ENCODE measurements at regions not wholly inside any gene's neighbourhood (a gene's known extent, or its start where the extent isn't known, plus 50 kb on each side); places are given as distances from the start of the nearest gene placed in this dataset.

- DNase-seq (ENCODE audit: low read depth in 6 of 9, low spot score in 9 of 9), result no peak
- no peak overlapping the region for H3K27ac ChIP-seq (ENCODE audit: low read depth in 1 of 2, low read length in 1 of 2)
- H3K4me3 ChIP-seq (ENCODE audit: low read length in 2 of 2), result no peak overlapping the region
- no peaks in the 10 kb centered on the region for H3K36me3 ChIP-seq (ENCODE audit: control insufficient read depth in 2 of 2, insufficient read depth in 2 of 2, low read length in 1 of 2)
- 85% methylated on average over 9 of the region's 9 CpGs for WGBS
- no peaks in the 10 kb centered on the region for H3K9me3 ChIP-seq (ENCODE audit: control insufficient read depth in 2 of 2, insufficient read depth in 1 of 2, low read length in 1 of 2)
- no peaks in the 10 kb centered on the region for H3K27me3 ChIP-seq (ENCODE audit: control insufficient read depth in 2 of 2, insufficient read depth in 1 of 2, low read length in 1 of 2)
- no peaks in the 10 kb centered on the region for H3K4me1 ChIP-seq (ENCODE audit: control insufficient read depth in 2 of 2, insufficient read depth in 2 of 2, low read length in 2 of 2)
Measured at GRCh38 chr6:63487103-63487813, 85.0 kb upstream of the LOC128125822 start.

DNA sequence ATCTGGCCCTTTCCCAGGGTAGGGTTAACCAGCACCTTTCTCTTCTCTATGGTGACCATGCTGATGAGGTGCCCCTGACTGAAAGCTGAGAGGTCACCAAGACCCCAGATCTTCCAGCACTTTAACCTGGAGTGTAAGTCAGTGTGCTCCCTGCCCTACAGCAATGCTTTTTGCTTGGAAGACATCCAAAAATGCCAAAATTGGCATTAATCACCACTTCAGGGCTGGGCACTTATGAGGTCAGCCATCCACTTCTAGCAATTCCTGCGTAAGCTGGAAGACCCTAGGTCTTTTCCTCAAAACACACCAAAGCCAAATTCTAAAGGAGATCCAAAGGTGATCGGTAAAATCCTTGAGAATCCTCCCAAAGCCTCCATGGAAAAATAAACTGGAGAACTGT lies 81.2 kb upstream of the LOC128125822 start:
- Histone ChIP-seq H3K4me1 (ENCODE audit: control insufficient read depth in 2 of 2, insufficient read depth in 2 of 2, low read length in 2 of 2) (no peaks in the 10 kb centered on the region), H3K4me3 (ENCODE audit: low read length in 2 of 2) (no peak overlapping the region), H3K27me3 (ENCODE audit: control insufficient read depth in 2 of 2, insufficient read depth in 1 of 2, low read length in 1 of 2) (no peaks in the 10 kb centered on the region), H3K27ac (ENCODE audit: low read depth in 1 of 2, low read length in 1 of 2) (no peak overlapping the region), H3K36me3 (ENCODE audit: control insufficient read depth in 2 of 2, insufficient read depth in 2 of 2, low read length in 1 of 2) (no peaks in the 10 kb centered on the region), H3K9me3 (ENCODE audit: control insufficient read depth in 2 of 2, insufficient read depth in 1 of 2, low read length in 1 of 2) (no peaks in the 10 kb centered on the region)
- no peak for DNase-seq (ENCODE audit: low read depth in 6 of 9, low spot score in 9 of 9)
- 95% methylated on average over 2 of the region's 2 CpGs for WGBS

GRCh38 chr6:63492476-63492875 lies 79.8 kb upstream of the LOC128125822 start:
- Histone ChIP-seq H3K4me3 (ENCODE audit: low read length in 2 of 2) (no peak overlapping the region), H3K4me1 (ENCODE audit: control insufficient read depth in 2 of 2, insufficient read depth in 2 of 2, low read length in 2 of 2) (no peaks in the 10 kb centered on the region), H3K9me3 (ENCODE audit: control insufficient read depth in 2 of 2, insufficient read depth in 1 of 2, low read length in 1 of 2) (no peaks in the 10 kb centered on the region), H3K36me3 (ENCODE audit: control insufficient read depth in 2 of 2, insufficient read depth in 2 of 2, low read length in 1 of 2) (no peaks in the 10 kb centered on the region), H3K27me3 (ENCODE audit: control insufficient read depth in 2 of 2, insufficient read depth in 1 of 2, low read length in 1 of 2) (no peaks in the 10 kb centered on the region), H3K27ac (ENCODE audit: low read depth in 1 of 2, low read length in 1 of 2) (no peak overlapping the region)
- WGBS, result 55% methylated on average over 2 of the region's 2 CpGs
- DNase-seq (ENCODE audit: low read depth in 6 of 9, low spot score in 9 of 9), result no peak

- H3K4me3 ChIP-seq (ENCODE audit: low read length in 2 of 2), result no peak overlapping the region
- H3K27me3 ChIP-seq (ENCODE audit: control insufficient read depth in 2 of 2, insufficient read depth in 1 of 2, low read length in 1 of 2), result no peaks in the 10 kb centered on the region
- WGBS, result 46% methylated on average over 1 of the region's 1 CpG
- DNase-seq (ENCODE audit: low read depth in 6 of 9, low spot score in 9 of 9), result no peak
- no peaks in the 10 kb centered on the region for H3K36me3 ChIP-seq (ENCODE audit: control insufficient read depth in 2 of 2, insufficient read depth in 2 of 2, low read length in 1 of 2)
- H3K4me1 ChIP-seq (ENCODE audit: control insufficient read depth in 2 of 2, insufficient read depth in 2 of 2, low read length in 2 of 2), result no peaks in the 10 kb centered on the region
- no peak overlapping the region for H3K27ac ChIP-seq (ENCODE audit: low read depth in 1 of 2, low read length in 1 of 2)
- H3K9me3 ChIP-seq (ENCODE audit: control insufficient read depth in 2 of 2, insufficient read depth in 1 of 2, low read length in 1 of 2), result no peaks in the 10 kb centered on the region
Measured at GRCh38 chr6:63493557-63493956, 78.7 kb upstream of the LOC128125822 start.

GRCh38 chr6:63496361-63496804 lies 75.9 kb upstream of the LOC128125822 start:
- Histone ChIP-seq H3K4me3 (ENCODE audit: low read length in 2 of 2) (no peak overlapping the region), H3K27ac (ENCODE audit: low read depth in 1 of 2, low read length in 1 of 2) (no peak overlapping the region), H3K4me1 (ENCODE audit: control insufficient read depth in 2 of 2, insufficient read depth in 2 of 2, low read length in 2 of 2) (no peaks in the 10 kb centered on the region), H3K9me3 (ENCODE audit: control insufficient read depth in 2 of 2, insufficient read depth in 1 of 2, low read length in 1 of 2) (no peaks in the 10 kb centered on the region), H3K27me3 (ENCODE audit: control insufficient read depth in 2 of 2, insufficient read depth in 1 of 2, low read length in 1 of 2) (no peaks in the 10 kb centered on the region), H3K36me3 (ENCODE audit: control insufficient read depth in 2 of 2, insufficient read depth in 2 of 2, low read length in 1 of 2) (no peaks in the 10 kb centered on the region)
- 91% methylated on average over 2 of the region's 2 CpGs for WGBS
- DNase-seq (ENCODE audit: low read depth in 6 of 9, low spot score in 9 of 9), result no peak

DNA sequence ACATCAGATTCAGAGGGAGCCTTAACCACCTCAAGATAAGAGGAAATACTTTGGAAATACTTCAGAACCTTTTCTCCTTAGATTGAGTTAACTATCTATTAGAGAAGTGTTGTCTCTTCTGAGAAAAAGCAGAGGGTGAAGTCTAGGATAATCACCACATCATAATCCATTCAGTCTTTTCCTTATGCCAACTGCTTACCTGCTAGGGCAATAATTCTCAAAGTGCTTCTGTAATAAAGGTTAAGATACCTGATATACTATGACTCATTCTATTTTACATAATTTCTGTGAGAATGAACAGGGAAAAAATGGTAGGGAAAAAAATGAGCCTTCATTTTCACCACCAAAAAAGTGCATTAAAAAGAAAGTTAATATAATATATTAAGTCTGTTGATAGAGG lies 70.1 kb upstream of the LOC128125822 start:
- Histone ChIP-seq H3K4me1 (ENCODE audit: control insufficient read depth in 2 of 2, insufficient read depth in 2 of 2, low read length in 2 of 2) (no peaks in the 10 kb centered on the region), H3K9me3 (ENCODE audit: control insufficient read depth in 2 of 2, insufficient read depth in 1 of 2, low read length in 1 of 2) (no peaks in the 10 kb centered on the region), H3K27me3 (ENCODE audit: control insufficient read depth in 2 of 2, insufficient read depth in 1 of 2, low read length in 1 of 2) (no peaks in the 10 kb centered on the region), H3K27ac (ENCODE audit: low read depth in 1 of 2, low read length in 1 of 2) (no peak overlapping the region), H3K36me3 (ENCODE audit: control insufficient read depth in 2 of 2, insufficient read depth in 2 of 2, low read length in 1 of 2) (no peaks in the 10 kb centered on the region), H3K4me3 (ENCODE audit: low read length in 2 of 2) (no peak overlapping the region)
- no peak for DNase-seq (ENCODE audit: low read depth in 6 of 9, low spot score in 9 of 9)

GRCh38 chr6:63503199-63503598 lies 69.1 kb upstream of the LOC128125822 start:
- H3K4me1 ChIP-seq (ENCODE audit: control insufficient read depth in 2 of 2, insufficient read depth in 2 of 2, low read length in 2 of 2), result no peaks in the 10 kb centered on the region
- no peaks in the 10 kb centered on the region for H3K9me3 ChIP-seq (ENCODE audit: control insufficient read depth in 2 of 2, insufficient read depth in 1 of 2, low read length in 1 of 2)
- H3K27ac ChIP-seq (ENCODE audit: low read depth in 1 of 2, low read length in 1 of 2), result no peak overlapping the region
- no peak for DNase-seq (ENCODE audit: low read depth in 6 of 9, low spot score in 9 of 9)
- 98% methylated on average over 5 of the region's 5 CpGs for WGBS
- H3K27me3 ChIP-seq (ENCODE audit: control insufficient read depth in 2 of 2, insufficient read depth in 1 of 2, low read length in 1 of 2), result no peaks in the 10 kb centered on the region
- no peak overlapping the region for H3K4me3 ChIP-seq (ENCODE audit: low read length in 2 of 2)
- no peaks in the 10 kb centered on the region for H3K36me3 ChIP-seq (ENCODE audit: control insufficient read depth in 2 of 2, insufficient read depth in 2 of 2, low read length in 1 of 2)

DNA sequence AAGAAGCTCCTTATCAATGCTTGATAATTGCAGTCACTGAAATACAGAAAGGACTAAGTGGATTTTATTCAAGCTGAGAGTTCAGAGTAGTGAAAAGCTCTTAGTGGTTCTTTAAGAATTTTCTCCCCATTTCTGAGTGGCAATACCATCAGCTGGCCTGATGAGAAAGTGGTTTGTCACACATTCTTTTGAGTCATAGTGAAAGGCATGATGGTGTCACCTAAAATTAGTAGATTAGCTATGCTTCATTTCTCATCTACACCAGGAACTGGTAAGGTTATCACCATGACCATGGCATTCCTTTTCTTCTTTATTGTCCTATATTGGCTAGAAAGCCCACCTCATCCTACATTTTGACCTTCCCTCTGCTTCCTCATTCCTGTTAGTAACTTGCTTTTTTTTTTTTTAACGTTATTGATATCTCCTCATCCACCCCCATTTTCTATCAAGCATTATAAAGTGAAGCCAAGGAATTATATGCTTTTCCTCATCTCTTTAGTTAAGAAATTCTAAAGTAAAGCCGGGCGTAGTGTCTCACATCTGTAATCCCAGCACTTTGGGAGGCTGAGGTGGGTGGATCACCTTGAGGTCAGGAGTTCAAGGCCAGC lies 67.4 kb upstream of the LOC128125822 start:
- H3K27me3 ChIP-seq (ENCODE audit: control insufficient read depth in 2 of 2, insufficient read depth in 1 of 2, low read length in 1 of 2), result no peaks in the 10 kb centered on the region
- H3K4me1 ChIP-seq (ENCODE audit: control insufficient read depth in 2 of 2, insufficient read depth in 2 of 2, low read length in 2 of 2), result no peaks in the 10 kb centered on the region
- H3K36me3 ChIP-seq (ENCODE audit: control insufficient read depth in 2 of 2, insufficient read depth in 2 of 2, low read length in 1 of 2), result no peaks in the 10 kb centered on the region
- no peak overlapping the region for H3K4me3 ChIP-seq (ENCODE audit: low read length in 2 of 2)
- 89% methylated on average over 3 of the region's 3 CpGs for whole genome bisulfite sequencing
- H3K9me3 ChIP-seq (ENCODE audit: control insufficient read depth in 2 of 2, insufficient read depth in 1 of 2, low read length in 1 of 2), result no peaks in the 10 kb centered on the region
- H3K27ac ChIP-seq (ENCODE audit: low read depth in 1 of 2, low read length in 1 of 2), result no peak overlapping the region
- DNase-seq (ENCODE audit: low read depth in 6 of 9, low spot score in 9 of 9), result no peak

- 96% methylated on average over 3 of the region's 3 CpGs for WGBS
- Histone ChIP-seq H3K4me1 (ENCODE audit: control insufficient read depth in 2 of 2, insufficient read depth in 2 of 2, low read length in 2 of 2) (no peaks in the 10 kb centered on the region), H3K9me3 (ENCODE audit: control insufficient read depth in 2 of 2, insufficient read depth in 1 of 2, low read length in 1 of 2) (no peaks in the 10 kb centered on the region), H3K27ac (ENCODE audit: low read depth in 1 of 2, low read length in 1 of 2) (no peak overlapping the region), H3K4me3 (ENCODE audit: low read length in 2 of 2) (no peak overlapping the region), H3K36me3 (ENCODE audit: control insufficient read depth in 2 of 2, insufficient read depth in 2 of 2, low read length in 1 of 2) (no peaks in the 10 kb centered on the region), H3K27me3 (ENCODE audit: control insufficient read depth in 2 of 2, insufficient read depth in 1 of 2, low read length in 1 of 2) (no peaks in the 10 kb centered on the region)
- DNase-seq (ENCODE audit: low read depth in 6 of 9, low spot score in 9 of 9), result no peak
Measured at GRCh38 chr6:63507096-63507495, 65.2 kb upstream of the LOC128125822 start.
